DMS79 (cell line): ENCODE measurements at regions not wholly inside any gene's neighbourhood (a gene's known extent, or its start where the extent isn't known, plus 50 kb on each side); places are given as distances from the start of the nearest gene placed in this dataset.

ENCODE experiments used
- DNase-seq: peaks from one replicate; lab custom pipeline; 2025; lab: John Stamatoyannopoulos, UW

GRCh38 chr6:170483413-170483812 lies 69.7 kb downstream of the PSMB1 start:
- DNase-seq: no peak

GRCh38 chr6:170480050-170480692 lies 72.9 kb downstream of the PSMB1 start:
- no peak for DNase-seq

- DNase-seq: no peak
These were observed 76.7 kb downstream of the PSMB1 start for GRCh38 chr6:170476360-170476759.

GRCh38 chr6:170475118-170475517 lies 78.0 kb downstream of the PSMB1 start:
- DNase-seq: no peak

GRCh38 chr6:170473801-170474200 lies 79.3 kb downstream of the PSMB1 start:
- DNase-seq: no peak

- DNase-seq: no peak
These were observed 79.8 kb downstream of the PSMB1 start for GRCh38 chr6:170473301-170473717.

- DNase-seq: no peak
These were observed 81.6 kb downstream of the PSMB1 start for GRCh38 chr6:170471491-170471890.

- DNase-seq: no peak
These were observed 82.4 kb downstream of the PSMB1 start for GRCh38 chr6:170470734-170471133.

- DNase-seq: peak; percentile 31
These were observed 88.6 kb downstream of the PSMB1 start for GRCh38 chr6:170464524-170464979.

- DNase-seq: no peak
These were observed 89.0 kb downstream of the PSMB1 start for GRCh38 chr6:170464080-170464479.

- no peak for DNase-seq
These were observed 89.9 kb downstream of the PSMB1 start for GRCh38 chr6:170463101-170463721.

- DNase-seq: peak; percentile 24
These were observed 90.6 kb downstream of the PSMB1 start for GRCh38 chr6:170462366-170463020.

- no peak for DNase-seq
These were observed 91.3 kb downstream of the PSMB1 start for GRCh38 chr6:170461556-170462365.

- DNase-seq: no peak
These were observed 92.0 kb downstream of the PSMB1 start for GRCh38 chr6:170461111-170461510.

- DNase-seq: no peak
These were observed 92.5 kb downstream of the PSMB1 start for GRCh38 chr6:170460641-170461040.

GRCh38 chr6:170459451-170459850 lies 93.7 kb downstream of the PSMB1 start:
- DNase-seq: no peak

GRCh38 chr6:170456886-170457698 lies 96.0 kb downstream of the PSMB1 start:
- DNase-seq: peak; percentile 34
